SHP77 treated with DMSO at 0.1 percent for 48 hours (cell line): ENCODE measurements at regions not wholly inside any gene's neighbourhood (a gene's known extent, or its start where the extent isn't known, plus 50 kb on each side); places are given as distances from the start of the nearest gene placed in this dataset.
"Not testable (repeated sequence)": the region's sequence is repeated elsewhere in the genome, so short reads cannot be mapped to it uniquely, and the experiment has no call there.

Experiments
- DNase-seq: peaks from one replicate; lab custom pipeline; 2025; lab: John Stamatoyannopoulos, UW

DNA sequence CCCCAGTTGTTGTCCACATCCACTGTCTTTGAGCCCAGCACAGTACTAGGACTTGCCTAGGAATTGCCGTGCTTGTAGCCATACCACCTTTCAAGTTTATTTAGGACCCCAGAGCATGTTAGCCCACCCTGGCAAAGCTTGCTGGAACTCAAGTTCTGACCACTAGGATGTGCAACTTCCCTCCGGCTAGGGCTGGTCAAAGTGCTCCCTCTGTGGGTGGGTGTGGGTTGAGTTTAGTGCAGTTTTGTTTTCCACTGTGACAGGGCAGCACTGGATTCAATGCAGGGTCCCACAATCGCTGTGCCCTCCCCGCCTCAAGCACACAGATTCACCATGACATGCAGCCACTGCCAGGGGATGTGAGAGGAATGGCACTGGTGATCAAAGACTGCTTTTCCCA, 96.0 kb downstream of the RASGEF1B start:
- no peak for DNase-seq

- no peak for DNase-seq
Measured at GRCh38 chr4:81369886-81370285, 101.8 kb downstream of the RASGEF1B start.

DNA sequence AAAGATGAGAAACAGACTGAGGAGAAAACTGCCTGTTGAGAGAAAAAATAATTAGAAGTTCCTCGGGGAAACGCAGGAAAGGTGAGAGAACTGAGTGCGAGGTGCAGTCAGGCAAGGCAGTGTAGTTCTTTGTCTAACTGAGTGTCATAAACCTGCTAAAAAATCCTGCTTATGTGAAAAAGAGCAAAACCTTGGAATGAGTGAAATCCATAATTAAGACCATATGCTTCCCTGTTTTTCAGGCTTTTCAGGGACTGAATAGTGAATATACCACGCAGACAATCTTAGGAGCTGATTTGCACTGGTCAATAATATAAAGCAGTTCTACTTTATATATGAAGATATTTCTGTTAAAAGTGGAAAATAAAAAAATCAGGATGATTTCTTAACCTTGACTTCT, 104.9 kb downstream of the RASGEF1B start:
- no peak for DNase-seq

GRCh38 chr4:81360737-81361136, 111.0 kb downstream of the RASGEF1B start:
- DNase-seq = no peak

- no peak for DNase-seq
Measured at GRCh38 chr4:81359207-81359606, 112.5 kb downstream of the RASGEF1B start.

GRCh38 chr4:81358154-81358553, 113.6 kb downstream of the RASGEF1B start:
- DNase-seq = no peak

- no peak for DNase-seq
Measured at GRCh38 chr4:81356621-81357020, 115.1 kb downstream of the RASGEF1B start.

DNA sequence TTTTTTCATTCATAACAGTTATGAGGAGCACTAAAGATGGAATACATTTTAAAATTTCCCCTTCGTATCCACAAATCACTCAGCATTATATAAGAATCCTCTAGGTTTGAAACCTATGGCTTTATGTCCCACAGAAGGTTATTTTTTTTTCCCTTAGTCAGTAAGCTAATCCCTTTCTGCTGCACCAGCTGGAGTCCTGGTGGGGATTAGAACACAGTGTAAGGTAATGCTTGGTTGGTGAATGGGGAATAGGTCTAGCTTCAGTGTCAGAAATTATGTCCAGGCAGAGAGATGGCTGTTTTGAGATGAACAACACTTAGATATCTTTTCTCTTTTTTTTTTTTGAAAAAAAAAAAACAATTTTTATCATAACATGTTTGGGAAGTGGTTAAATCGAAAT, 116.6 kb downstream of the RASGEF1B start:
- DNase-seq = no peak

DNA sequence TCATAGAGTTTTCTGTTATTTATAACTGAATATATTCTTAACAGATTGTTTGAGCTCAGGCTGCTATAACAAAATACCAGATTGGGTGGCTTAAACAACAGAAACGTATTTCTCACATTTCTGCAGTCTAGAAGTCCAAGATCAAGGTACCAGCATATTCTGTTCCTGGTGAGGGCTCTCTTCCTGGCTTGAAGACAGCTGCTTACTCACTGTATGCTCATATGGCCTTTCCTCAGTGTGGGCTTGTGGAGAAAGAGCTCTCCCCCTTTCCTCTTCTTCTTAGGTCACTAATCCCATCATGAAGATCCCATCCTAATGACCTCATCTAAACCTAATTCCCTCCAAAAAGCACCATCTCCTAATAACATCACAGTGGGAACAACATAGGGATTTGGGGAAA, 117.8 kb downstream of the RASGEF1B start:
- no peak for DNase-seq

DNA sequence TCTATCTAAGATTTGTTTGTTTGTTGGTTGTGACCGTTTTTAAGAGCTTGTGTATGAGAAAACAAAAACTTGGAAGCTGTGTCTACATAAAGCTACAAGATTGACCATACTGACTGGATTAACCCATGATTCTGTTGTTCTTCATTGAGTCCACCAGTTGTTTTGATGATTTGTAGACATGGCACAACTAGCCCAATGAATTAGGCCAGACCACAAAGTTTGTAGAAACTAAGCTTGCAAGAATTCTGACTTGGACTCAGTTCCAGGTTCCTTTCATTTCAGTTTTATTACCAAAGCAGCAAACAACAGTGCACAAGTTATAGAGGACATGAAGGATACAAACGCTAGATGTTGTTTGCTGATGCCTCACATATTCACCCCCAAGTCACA, 119.3 kb downstream of the RASGEF1B start:
- DNase-seq = no peak

GRCh38 chr4:81351654-81352445, 119.9 kb downstream of the RASGEF1B start:
- peak; percentile 45 for DNase-seq

DNA sequence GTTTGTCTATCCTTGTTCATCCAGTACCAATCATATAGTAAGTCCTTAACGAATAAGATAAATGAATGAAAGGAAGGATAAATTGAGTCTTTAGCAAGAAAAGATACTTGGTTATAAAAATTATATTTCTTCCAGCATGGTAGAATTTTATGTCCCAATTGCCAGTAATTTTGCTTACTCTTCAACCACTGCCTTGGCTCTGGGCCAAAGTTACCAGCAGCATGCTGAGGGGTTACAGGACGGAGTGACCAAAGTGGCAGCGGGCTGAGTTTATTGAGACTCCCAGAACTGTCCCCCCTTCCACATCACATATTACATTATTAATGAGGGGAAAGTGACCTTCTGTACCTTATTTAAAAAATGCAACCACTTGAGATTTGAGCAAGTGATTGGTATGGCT, 121.7 kb downstream of the RASGEF1B start:
- no peak for DNase-seq

DNA sequence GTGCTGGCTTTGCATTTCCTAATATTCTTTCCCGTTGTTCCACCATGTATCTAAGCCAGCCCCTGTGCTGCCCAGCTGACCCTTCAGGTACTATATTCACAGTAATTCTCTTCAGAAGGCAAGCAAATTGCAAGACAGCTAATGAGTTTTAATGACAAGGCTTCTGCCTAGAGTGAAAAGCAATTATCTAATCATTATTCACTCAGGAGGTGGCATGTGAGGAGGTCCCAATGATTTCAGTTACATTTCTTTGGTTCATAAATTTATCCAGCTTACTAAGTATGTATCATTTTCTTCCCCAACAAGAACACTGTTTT, 123.0 kb downstream of the RASGEF1B start:
- no peak for DNase-seq

DNA sequence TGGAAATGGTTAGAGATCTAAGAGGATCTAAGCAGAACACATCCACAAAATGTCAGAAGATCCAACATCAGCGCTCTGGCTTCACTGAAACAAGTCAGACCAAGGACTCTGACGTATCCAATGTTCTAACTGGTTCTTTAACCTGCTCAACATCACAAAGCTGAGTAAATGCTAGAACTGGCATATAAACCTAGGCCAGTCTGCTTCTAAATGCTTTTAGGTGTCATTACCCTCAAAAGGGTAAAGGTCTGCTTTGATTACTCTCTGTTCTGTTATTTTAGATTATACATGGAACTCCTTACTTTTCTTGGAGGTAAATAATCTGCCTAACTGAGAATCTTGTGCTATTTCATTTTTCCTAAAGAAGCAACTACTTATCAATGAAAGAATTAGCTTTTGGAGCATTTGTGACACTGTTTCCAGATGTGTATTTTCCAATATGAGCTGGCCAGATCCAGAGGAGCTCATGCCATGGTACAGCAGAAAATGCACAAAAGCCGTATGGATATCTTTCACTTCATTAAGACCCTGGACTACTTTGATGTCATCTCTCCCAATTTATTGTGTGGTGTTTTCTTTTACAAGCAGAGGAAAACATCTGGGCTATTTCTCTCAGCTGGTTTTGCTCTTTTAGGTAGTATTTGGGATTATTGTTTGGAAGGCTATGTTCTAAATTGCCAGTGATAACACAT, 123.5 kb downstream of the RASGEF1B start:
- no peak for DNase-seq

DNA sequence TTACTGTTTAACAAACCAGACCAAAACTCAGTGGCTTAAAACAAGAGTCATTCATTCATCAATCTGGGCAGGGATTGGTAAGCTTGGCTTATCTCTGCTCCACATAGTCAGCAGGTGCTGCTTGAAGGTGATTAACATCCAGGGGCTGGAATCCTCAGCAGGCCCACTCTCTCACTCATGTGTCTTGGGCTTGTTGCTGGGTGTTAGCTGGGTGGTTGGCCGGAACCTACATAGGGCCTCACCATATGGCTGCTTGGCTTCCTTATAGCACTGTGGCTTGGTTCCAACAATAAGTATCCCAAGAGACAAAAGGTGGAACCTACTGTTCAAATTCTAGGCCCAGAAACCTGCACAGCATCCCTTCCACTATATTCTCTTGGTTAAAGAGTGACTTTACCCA, 125.0 kb downstream of the RASGEF1B start:
- no peak for DNase-seq

- no peak for DNase-seq
Measured at GRCh38 chr4:81343536-81343935, 128.2 kb downstream of the RASGEF1B start.

DNA sequence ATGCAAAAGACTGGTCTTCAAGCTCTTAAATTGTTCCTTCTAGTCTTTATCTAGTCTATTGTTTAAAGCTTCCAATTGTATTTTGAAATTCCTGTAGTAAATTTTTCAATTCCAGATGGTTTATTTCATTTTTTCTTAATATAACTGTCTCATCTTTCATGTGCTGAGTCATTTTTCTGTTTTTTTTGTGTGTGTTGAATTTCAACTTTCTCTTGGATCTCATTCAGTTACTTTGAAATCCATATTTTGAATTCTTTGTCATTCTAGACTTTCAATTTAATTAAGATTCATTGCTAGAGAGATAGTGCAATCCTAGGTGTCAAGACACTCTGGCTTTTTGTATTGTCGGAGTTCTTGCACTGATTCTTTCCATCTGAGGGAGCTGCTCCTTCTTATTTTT, 128.0 kb upstream of the PRKG2 start:
- no peak for DNase-seq

GRCh38 chr4:81337211-81337610, 122.2 kb upstream of the PRKG2 start:
- DNase-seq = no peak

GRCh38 chr4:81335122-81335912, 120.3 kb upstream of the PRKG2 start:
- no peak for DNase-seq

DNA sequence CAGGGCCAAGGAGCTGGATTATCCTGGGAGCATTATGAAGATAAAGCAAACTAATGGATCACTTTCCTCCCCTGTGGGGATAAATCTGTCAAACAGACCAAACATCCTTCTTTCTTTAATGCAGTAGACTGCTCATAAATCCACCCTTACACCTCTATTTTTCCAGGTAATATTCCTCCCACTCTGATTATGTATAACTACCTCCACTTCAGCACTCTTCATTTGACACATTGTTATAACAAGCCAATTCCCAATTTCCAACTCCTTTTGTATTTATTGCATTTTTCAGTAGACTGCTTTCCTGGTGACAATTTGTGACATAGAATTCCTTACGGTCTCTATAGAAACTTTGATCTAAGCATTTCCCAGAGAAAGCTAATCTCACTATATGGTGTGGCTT, 115.0 kb upstream of the PRKG2 start:
- DNase-seq = no peak

- DNase-seq = no peak
Measured at GRCh38 chr4:81326581-81326980, 111.6 kb upstream of the PRKG2 start.

DNA sequence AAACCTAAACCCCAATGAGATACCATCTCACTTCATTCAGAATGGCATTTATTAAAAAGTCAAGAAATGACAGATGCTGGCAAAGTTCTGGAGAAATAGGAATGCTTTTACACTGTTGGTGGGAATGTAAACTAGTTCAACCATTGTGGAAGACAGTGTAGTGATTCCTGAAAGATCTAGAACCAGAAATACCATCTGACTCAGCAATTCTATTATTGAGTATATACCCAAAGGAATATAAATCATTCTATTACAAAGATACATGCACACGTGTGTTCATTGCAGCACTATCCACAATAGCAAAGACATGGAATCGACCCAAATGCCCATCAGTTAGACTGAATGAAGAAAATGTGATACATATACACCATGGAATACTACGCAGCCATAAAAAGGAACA, 109.6 kb upstream of the PRKG2 start:
- DNase-seq = not testable (repeated sequence)

GRCh38 chr4:81319657-81320056, 104.6 kb upstream of the PRKG2 start:
- no peak for DNase-seq
